ENCODE measurements at regions not wholly inside any gene's neighbourhood (a gene's known extent, or its start where the extent isn't known, plus 50 kb on each side); places are given as distances from the start of the nearest gene placed in this dataset.

DNA sequence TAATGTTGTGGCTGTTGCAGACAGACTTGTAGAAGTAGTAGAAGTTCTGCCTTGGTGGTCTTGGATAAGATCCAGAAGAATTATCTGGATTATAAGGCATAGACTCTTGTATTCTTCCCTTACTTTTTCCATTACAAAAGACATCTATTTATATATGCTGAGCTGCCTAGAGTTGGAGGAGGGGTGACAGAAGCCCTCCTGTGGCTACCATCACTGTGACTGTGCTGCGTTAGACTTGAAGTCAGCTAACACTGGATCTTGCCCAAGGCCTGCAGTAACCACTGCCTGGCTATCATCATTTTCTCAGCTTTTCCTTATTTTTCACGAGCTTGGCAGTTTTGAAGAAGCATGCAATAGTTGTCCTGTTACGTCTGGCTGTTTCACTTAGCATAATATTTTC, 684.8 kb upstream of the BCHE start:
- ATAC-seq, result no peak
- 46% methylated on average over 3 of the region's 3 CpGs for WGBS (ENCODE audit: missing lambda C conversion rate)
- no peak for FAIRE-seq
- ChIA-PET CTCF (no interaction called here), POLR2A (no interaction called here)
- Histone ChIP-seq H3K4me3 (no peak overlapping the region), H3K9me3 (no peaks in the 10 kb centered on the region), H3K4me2 (no peak overlapping the region), H3K27ac (no peak overlapping the region), H3K4me1 (no peaks in the 10 kb centered on the region)
- TF ChIP-seq CHD4 (IDR thresholded peaks at IDR 0.05; ENCODE audit: borderline replicate concordance) (no peak), EHF (CRISPR knock-in tag; IDR thresholded peaks at IDR 0.05) (no peak), GATA3 (IDR thresholded peaks at IDR 0.05; ENCODE audit: borderline replicate concordance) (no peak), NFE2L2 (conservative IDR thresholded peaks at IDR 0.05; ENCODE audit: low read length) (no peak), JUN (IDR thresholded peaks at IDR 0.05) (no peak), CEBPB (IDR thresholded peaks at IDR 0.05) (no peak), NR3C1 (IDR thresholded peaks at IDR 0.05) (no peak), MAFK (IDR thresholded peaks at IDR 0.05; ENCODE audit: partially characterized antibody) (no peak), HOXB13 (CRISPR knock-in tag; IDR thresholded peaks at IDR 0.05; ENCODE audit: low read depth) (no peak), JUNB (IDR thresholded peaks at IDR 0.05) (no peak), EP300 (IDR thresholded peaks at IDR 0.05) (no peak), FOSB (CRISPR knock-in tag; IDR thresholded peaks at IDR 0.05) (no peak)
- TF ChIP-seq, protein P1, sequence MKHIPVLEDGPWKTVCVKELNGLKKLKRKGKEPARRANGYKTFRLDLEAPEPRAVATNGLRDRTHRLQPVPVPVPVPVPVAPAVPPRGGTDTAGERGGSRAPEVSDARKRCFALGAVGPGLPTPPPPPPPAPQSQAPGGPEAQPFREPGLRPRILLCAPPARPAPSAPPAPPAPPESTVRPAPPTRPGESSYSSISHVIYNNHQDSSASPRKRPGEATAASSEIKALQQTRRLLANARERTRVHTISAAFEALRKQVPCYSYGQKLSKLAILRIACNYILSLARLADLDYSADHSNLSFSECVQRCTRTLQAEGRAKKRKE (CRISPR knock-in tag; IDR thresholded peaks at IDR 0.05; ENCODE audit: low read depth), result no peak
- TF ChIP-seq, protein P2, sequence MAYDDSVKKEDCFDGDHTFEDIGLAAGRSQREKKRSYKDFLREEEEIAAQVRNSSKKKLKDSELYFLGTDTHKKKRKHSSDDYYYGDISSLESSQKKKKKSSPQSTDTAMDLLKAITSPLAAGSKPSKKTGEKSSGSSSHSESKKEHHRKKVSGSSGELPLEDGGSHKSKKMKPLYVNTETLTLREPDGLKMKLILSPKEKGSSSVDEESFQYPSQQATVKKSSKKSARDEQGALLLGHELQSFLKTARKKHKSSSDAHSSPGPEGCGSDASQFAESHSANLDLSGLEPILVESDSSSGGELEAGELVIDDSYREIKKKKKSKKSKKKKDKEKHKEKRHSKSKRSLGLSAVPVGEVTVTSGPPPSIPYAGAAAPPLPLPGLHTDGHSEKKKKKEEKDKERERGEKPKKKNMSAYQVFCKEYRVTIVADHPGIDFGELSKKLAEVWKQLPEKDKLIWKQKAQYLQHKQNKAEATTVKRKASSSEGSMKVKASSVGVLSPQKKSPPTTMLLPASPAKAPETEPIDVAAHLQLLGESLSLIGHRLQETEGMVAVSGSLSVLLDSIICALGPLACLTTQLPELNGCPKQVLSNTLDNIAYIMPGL (CRISPR knock-in tag; IDR thresholded peaks at IDR 0.05; ENCODE audit: borderline replicate concordance), result no peak
- TF ChIP-seq, protein P3, sequence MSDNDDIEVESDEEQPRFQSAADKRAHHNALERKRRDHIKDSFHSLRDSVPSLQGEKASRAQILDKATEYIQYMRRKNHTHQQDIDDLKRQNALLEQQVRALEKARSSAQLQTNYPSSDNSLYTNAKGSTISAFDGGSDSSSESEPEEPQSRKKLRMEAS (IDR thresholded peaks at IDR 0.05), result no peak
- no peak for DNase-seq (ENCODE audit: low read depth in 1 of 2, low spot score in 1 of 2)

DNA sequence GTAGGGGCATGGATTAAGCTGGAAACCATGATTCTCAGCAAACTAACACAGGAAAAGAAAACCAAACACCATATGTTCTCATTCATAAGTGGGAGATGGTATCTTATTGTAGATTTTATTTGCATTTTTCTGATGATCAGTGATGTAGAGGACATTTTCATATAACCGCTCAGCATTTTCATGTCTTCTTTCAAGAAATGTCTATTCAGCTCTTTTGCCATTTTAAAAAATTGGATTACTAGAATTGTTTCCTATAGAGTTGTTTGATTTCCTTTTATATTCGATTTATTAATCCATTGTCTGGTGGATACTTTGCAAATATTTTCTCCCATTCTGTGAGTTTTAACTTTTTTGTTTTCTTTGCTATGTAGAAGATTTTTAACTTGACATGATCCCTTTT, 682.2 kb upstream of the BCHE start:
- Histone ChIP-seq H3K4me2 (no peak overlapping the region), H3K4me1 (no peaks in the 10 kb centered on the region), H3K9me3 (no peaks in the 10 kb centered on the region), H3K27ac (no peak overlapping the region), H3K4me3 (no peak overlapping the region)
- POLR2A ChIA-PET, result no interaction called here
- CTCF ChIA-PET, result no interaction called here
- ATAC-seq, result no peak
- FAIRE-seq, result no peak
- 68% methylated on average over 2 of the region's 2 CpGs for WGBS (ENCODE audit: missing lambda C conversion rate)
- no peak for DNase-seq (ENCODE audit: low read depth in 1 of 2, low spot score in 1 of 2)
- TF ChIP-seq MAFK (IDR thresholded peaks at IDR 0.05; ENCODE audit: partially characterized antibody) (peak; percentile 63), RFX5 (IDR thresholded peaks at IDR 0.05) (no peak), MAZ (IDR thresholded peaks at IDR 0.05; ENCODE audit: borderline replicate concordance, low read depth, low read length) (no peak)

DNA sequence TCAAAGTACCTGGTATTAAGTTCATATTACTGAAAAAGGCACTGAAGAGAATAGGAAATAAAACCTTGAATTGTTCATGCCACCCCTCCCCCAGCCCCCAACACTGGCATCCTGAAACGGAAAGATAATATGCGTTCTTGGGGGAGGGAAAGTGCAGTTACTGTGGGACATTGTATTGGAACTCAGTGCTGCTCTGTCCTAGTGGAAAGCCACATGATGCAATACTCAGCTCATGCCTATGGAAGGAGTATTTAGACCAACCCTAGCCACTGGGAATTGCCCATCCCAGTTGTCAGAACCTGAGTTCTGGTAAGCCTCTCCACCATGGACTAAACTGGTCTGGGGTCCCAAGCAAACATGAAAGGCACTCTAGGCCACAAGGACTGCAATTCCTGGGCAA, 680.8 kb upstream of the BCHE start:
- ChIA-PET POLR2A (no interaction called here), CTCF (no interaction called here)
- Histone ChIP-seq H3K27ac (no peak overlapping the region), H3K9me3 (no peaks in the 10 kb centered on the region), H3K4me3 (no peak overlapping the region), H3K4me2 (no peak overlapping the region), H3K4me1 (no peaks in the 10 kb centered on the region)
- TF ChIP-seq, protein P4, sequence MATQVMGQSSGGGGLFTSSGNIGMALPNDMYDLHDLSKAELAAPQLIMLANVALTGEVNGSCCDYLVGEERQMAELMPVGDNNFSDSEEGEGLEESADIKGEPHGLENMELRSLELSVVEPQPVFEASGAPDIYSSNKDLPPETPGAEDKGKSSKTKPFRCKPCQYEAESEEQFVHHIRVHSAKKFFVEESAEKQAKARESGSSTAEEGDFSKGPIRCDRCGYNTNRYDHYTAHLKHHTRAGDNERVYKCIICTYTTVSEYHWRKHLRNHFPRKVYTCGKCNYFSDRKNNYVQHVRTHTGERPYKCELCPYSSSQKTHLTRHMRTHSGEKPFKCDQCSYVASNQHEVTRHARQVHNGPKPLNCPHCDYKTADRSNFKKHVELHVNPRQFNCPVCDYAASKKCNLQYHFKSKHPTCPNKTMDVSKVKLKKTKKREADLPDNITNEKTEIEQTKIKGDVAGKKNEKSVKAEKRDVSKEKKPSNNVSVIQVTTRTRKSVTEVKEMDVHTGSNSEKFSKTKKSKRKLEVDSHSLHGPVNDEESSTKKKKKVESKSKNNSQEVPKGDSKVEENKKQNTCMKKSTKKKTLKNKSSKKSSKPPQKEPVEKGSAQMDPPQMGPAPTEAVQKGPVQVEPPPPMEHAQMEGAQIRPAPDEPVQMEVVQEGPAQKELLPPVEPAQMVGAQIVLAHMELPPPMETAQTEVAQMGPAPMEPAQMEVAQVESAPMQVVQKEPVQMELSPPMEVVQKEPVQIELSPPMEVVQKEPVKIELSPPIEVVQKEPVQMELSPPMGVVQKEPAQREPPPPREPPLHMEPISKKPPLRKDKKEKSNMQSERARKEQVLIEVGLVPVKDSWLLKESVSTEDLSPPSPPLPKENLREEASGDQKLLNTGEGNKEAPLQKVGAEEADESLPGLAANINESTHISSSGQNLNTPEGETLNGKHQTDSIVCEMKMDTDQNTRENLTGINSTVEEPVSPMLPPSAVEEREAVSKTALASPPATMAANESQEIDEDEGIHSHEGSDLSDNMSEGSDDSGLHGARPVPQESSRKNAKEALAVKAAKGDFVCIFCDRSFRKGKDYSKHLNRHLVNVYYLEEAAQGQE (IDR thresholded peaks at IDR 0.05), result no peak
- TF ChIP-seq POLR2A (IDR thresholded peaks at IDR 0.05; ENCODE audit: low read length), result no peak
- no peak for TF ChIP-seq SMC3 (IDR thresholded peaks at IDR 0.05)
- TF ChIP-seq EHMT2 (IDR thresholded peaks at IDR 0.05; ENCODE audit: low read depth), result no peak
- FAIRE-seq (no peak), DNase-seq (ENCODE audit: low read depth in 1 of 2, low spot score in 1 of 2) (no peak), ATAC-seq (no peak)
- 87% methylated on average over 2 of the region's 2 CpGs for WGBS (ENCODE audit: missing lambda C conversion rate)
